SU-DHL-6 (cell line): ENCODE measurements at regions not wholly inside any gene's neighbourhood (a gene's known extent, or its start where the extent isn't known, plus 50 kb on each side); places are given as distances from the start of the nearest gene placed in this dataset.

ENCODE experiments used
- H2AFZ ChIP-seq: fragments of 200-600 bp; sonication (generic); 2 replicates; pipeline ENCODE4 v1.6.1; 2014; ENCODE audit warnings: low read depth, mild to moderate bottlenecking, moderate library complexity, mixed read lengths, antibody characterized with exemption, low read length; ENCODE audit not compliant: severe bottlenecking
- H3F3A ChIP-seq: fragments of 200-600 bp; shearing (Covaris generic); 2 replicates; pipeline ENCODE4 v1.6.0; 2016; ENCODE audit warnings: antibody characterized with exemption, mild to moderate bottlenecking; ENCODE audit not compliant: insufficient read depth
- H3K27ac ChIP-seq: fragments of 200-600 bp; sonication (generic); 2 replicates; pipeline ENCODE4 v1.5.1; 2016; ENCODE audit warnings: low read depth, mild to moderate bottlenecking, low read length, moderate library complexity, mixed read lengths
- H3K27me3 ChIP-seq: fragments of 200-600 bp; sonication (generic), shearing (Covaris generic); 2 replicates; pipeline ENCODE4 v1.6.0; 2014; ENCODE audit warnings: mild to moderate bottlenecking, low read length
- H3K36me3 ChIP-seq: fragments of 200-600 bp; sonication (generic); 2 replicates; pipeline ENCODE4 v1.6.1; 2014; ENCODE audit warnings: mild to moderate bottlenecking, low read length, mixed read lengths
- H3K4me2 ChIP-seq: fragments of 300-600, 200-600 bp; shearing (Covaris generic), sonication (generic); 2 replicates; pipeline ENCODE4 v1.6.0; 2014; ENCODE audit warnings: low read length, low read depth, mild to moderate bottlenecking; ENCODE audit not compliant: poor library complexity, severe bottlenecking
- H3K4me3 ChIP-seq: fragments of 200-600 bp; sonication (generic); 2 replicates; pipeline ENCODE4 v1.5.1; 2014; ENCODE audit warnings: antibody characterized with exemption, low read length, mild to moderate bottlenecking, mixed read lengths; ENCODE audit not compliant: insufficient read depth, poor library complexity, severe bottlenecking
- H3K79me2 ChIP-seq: fragments of 200-600 bp; sonication (generic); 2 replicates; pipeline ENCODE4 v1.6.1; 2014; ENCODE audit warnings: mild to moderate bottlenecking, low read length, moderate library complexity; ENCODE audit not compliant: insufficient read depth
- H3K9ac ChIP-seq: fragments of 200-600 bp; sonication (generic); 2 replicates; pipeline ENCODE4 v1.7.0; 2014; ENCODE audit warnings: mild to moderate bottlenecking, low read length
- H3K9me2 ChIP-seq: fragments of 200-600 bp; sonication (generic); replicated peaks from 2 replicates; pipeline ENCODE4 v1.6.1; 2014; ENCODE audit warnings: low read length; ENCODE audit not compliant: insufficient read depth
- H3K9me3 ChIP-seq: fragments of 200-600 bp; sonication (generic); 2 replicates; pipeline ENCODE4 v1.6.1; 2014; ENCODE audit warnings: low read length, mixed read lengths; ENCODE audit not compliant: insufficient read depth
- H4K20me1 ChIP-seq: fragments of 200-600 bp; sonication (generic); 2 replicates; pipeline ENCODE4 v1.6.1; 2014; ENCODE audit warnings: low read depth, mild to moderate bottlenecking, antibody characterized with exemption, low read length, moderate library complexity, mixed read lengths
- EZH2phosphoT487 ChIP-seq: fragments of 200-600 bp; sonication (generic), shearing (Covaris generic); conservative IDR thresholded peaks from 2 replicates; pipeline ENCODE4 v1.6.1; 2018; ENCODE audit warnings: mild to moderate bottlenecking, antibody characterized with exemption, low read length, moderate library complexity, mixed read lengths
- TF ChIP-seq, protein P1 (sequence below): fragments of 200-600 bp; sonication (generic); IDR thresholded peaks from one replicate; pipeline ENCODE4 v1.5.1; 2017; ENCODE audit warnings: antibody characterized with exemption, mild to moderate bottlenecking, low read length, moderate library complexity; ENCODE audit not compliant: insufficient read depth, poor library complexity, severe bottlenecking

GRCh38 chr13:34469196-34469986 lies 472.7 kb upstream of the NBEA start:
- Histone ChIP-seq H3K9me2 (no peaks in the 10 kb centered on the region), H3K9ac (no peak overlapping the region), H3K9me3 (no peaks in the 10 kb centered on the region), H3K4me3 (no peak overlapping the region), H2AFZ (no peak overlapping the region), H3F3A (no peaks in the 10 kb centered on the region), H3K36me3 (no peaks in the 10 kb centered on the region), H3K27me3 (no peaks in the 10 kb centered on the region), H3K27ac (no peak overlapping the region), H3K4me2 (no peak overlapping the region), H3K79me2 (no peaks in the 10 kb centered on the region), H4K20me1 (no peaks in the 10 kb centered on the region)
- TF ChIP-seq EZH2phosphoT487 = no peak
- TF ChIP-seq, protein P1, sequence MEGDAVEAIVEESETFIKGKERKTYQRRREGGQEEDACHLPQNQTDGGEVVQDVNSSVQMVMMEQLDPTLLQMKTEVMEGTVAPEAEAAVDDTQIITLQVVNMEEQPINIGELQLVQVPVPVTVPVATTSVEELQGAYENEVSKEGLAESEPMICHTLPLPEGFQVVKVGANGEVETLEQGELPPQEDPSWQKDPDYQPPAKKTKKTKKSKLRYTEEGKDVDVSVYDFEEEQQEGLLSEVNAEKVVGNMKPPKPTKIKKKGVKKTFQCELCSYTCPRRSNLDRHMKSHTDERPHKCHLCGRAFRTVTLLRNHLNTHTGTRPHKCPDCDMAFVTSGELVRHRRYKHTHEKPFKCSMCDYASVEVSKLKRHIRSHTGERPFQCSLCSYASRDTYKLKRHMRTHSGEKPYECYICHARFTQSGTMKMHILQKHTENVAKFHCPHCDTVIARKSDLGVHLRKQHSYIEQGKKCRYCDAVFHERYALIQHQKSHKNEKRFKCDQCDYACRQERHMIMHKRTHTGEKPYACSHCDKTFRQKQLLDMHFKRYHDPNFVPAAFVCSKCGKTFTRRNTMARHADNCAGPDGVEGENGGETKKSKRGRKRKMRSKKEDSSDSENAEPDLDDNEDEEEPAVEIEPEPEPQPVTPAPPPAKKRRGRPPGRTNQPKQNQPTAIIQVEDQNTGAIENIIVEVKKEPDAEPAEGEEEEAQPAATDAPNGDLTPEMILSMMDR = no peak

GRCh38 chr13:34474187-34474868 lies 467.7 kb upstream of the NBEA start:
- H2AFZ ChIP-seq = no peak overlapping the region
- H3K36me3 ChIP-seq = no peaks in the 10 kb centered on the region
- no peaks in the 10 kb centered on the region for H3K9me3 ChIP-seq
- H3K79me2 ChIP-seq = no peaks in the 10 kb centered on the region
- H3K9ac ChIP-seq = no peak overlapping the region
- no peaks in the 10 kb centered on the region for H4K20me1 ChIP-seq
- no peak overlapping the region for H3K4me2 ChIP-seq
- no peak overlapping the region for H3K27ac ChIP-seq
- H3K4me3 ChIP-seq = no peak overlapping the region
- H3F3A ChIP-seq = no peaks in the 10 kb centered on the region
- TF ChIP-seq, protein P1 = no peak
- no peak for TF ChIP-seq EZH2phosphoT487
- H3K27me3 ChIP-seq = no peaks in the 10 kb centered on the region
- no peaks in the 10 kb centered on the region for H3K9me2 ChIP-seq

GRCh38 chr13:34478376-34478775 lies 463.7 kb upstream of the NBEA start:
- H3K4me2 ChIP-seq = no peak overlapping the region
- no peak overlapping the region for H3K4me3 ChIP-seq
- no peaks in the 10 kb centered on the region for H3K27me3 ChIP-seq
- no peaks in the 10 kb centered on the region for H3K9me3 ChIP-seq
- H3K27ac ChIP-seq = no peak overlapping the region
- H3K9me2 ChIP-seq = no peaks in the 10 kb centered on the region
- no peak for TF ChIP-seq EZH2phosphoT487
- no peak overlapping the region for H2AFZ ChIP-seq
- H3F3A ChIP-seq = no peaks in the 10 kb centered on the region
- H3K79me2 ChIP-seq = no peaks in the 10 kb centered on the region
- no peaks in the 10 kb centered on the region for H4K20me1 ChIP-seq
- H3K36me3 ChIP-seq = no peaks in the 10 kb centered on the region
- no peak overlapping the region for H3K9ac ChIP-seq

DNA sequence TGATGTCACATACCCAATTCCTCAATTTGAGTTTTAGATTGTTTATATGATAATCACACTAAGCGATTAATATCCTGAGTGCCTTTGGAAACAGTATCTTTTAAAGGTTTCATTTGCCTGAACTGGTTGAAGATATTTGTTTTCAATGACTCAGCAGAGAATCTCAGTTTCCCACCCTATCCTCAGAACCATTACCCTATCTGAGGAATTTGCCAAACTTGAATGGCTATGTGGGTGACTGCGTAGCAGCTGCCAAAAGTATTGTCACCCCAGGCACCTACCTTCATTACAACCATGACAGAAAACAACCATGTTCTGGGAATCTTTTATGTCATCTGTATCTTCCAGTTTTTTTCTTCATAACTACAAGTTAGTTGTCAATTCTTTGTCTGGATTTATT lies 440.1 kb upstream of the NBEA start:
- Histone ChIP-seq H3K27ac (no peak overlapping the region), H3K9ac (no peak overlapping the region), H3K4me3 (no peak overlapping the region), H4K20me1 (no peaks in the 10 kb centered on the region), H3K9me3 (no peaks in the 10 kb centered on the region), H3K36me3 (no peaks in the 10 kb centered on the region), H3F3A (no peaks in the 10 kb centered on the region), H2AFZ (no peak overlapping the region), H3K4me2 (no peak overlapping the region), H3K27me3 (no peaks in the 10 kb centered on the region), H3K79me2 (no peaks in the 10 kb centered on the region), H3K9me2 (no peaks in the 10 kb centered on the region)
- TF ChIP-seq, protein P1 = no peak
- no peak for TF ChIP-seq EZH2phosphoT487
